ENCODE measurements at regions not wholly inside any gene's neighbourhood (a gene's known extent, or its start where the extent isn't known, plus 50 kb on each side); places are given as distances from the start of the nearest gene placed in this dataset.
"Not testable (repeated sequence)": the region's sequence is repeated elsewhere in the genome, so short reads cannot be mapped to it uniquely, and the experiment has no call there.

- H3K9me3 ChIP-seq (ENCODE audit: control insufficient read depth in 1 of 2, low read length in 2 of 2); H3K9ac ChIP-seq (ENCODE audit: low read depth in 1 of 2, low read length in 2 of 2); H3K36me3 ChIP-seq (ENCODE audit: control insufficient read depth in 1 of 2, insufficient read depth in 2 of 2, low read length in 2 of 2); H3K27ac ChIP-seq (ENCODE audit: low read depth, low read length); H3K27me3 ChIP-seq (ENCODE audit: control insufficient read depth in 1 of 2, insufficient read depth in 2 of 2, low read length in 2 of 2); H3K4me1 ChIP-seq (ENCODE audit: control insufficient read depth in 1 of 2, insufficient read depth in 2 of 2, low read length in 2 of 2): not testable (repeated sequence)
- peak overlapping the region; percentile 15 to 43 for H3K4me3 ChIP-seq (ENCODE audit: low read depth in 1 of 2, low read length in 2 of 2)
Measured at GRCh38 chr15:22665059-22665702, 121.3 kb upstream of the NIPA1 start.

GRCh38 chr15:22665711-22666110 is 120.7 kb upstream of the NIPA1 start:
- H3K27ac ChIP-seq (ENCODE audit: low read depth, low read length); H3K27me3 ChIP-seq (ENCODE audit: control insufficient read depth in 1 of 2, insufficient read depth in 2 of 2, low read length in 2 of 2); H3K36me3 ChIP-seq (ENCODE audit: control insufficient read depth in 1 of 2, insufficient read depth in 2 of 2, low read length in 2 of 2); H3K4me3 ChIP-seq (ENCODE audit: low read depth in 1 of 2, low read length in 2 of 2); H3K9me3 ChIP-seq (ENCODE audit: control insufficient read depth in 1 of 2, low read length in 2 of 2); H3K4me1 ChIP-seq (ENCODE audit: control insufficient read depth in 1 of 2, insufficient read depth in 2 of 2, low read length in 2 of 2); H3K9ac ChIP-seq (ENCODE audit: low read depth in 1 of 2, low read length in 2 of 2): not testable (repeated sequence)

GRCh38 chr15:22684786-22685185 is 101.7 kb upstream of the NIPA1 start:
- not testable (repeated sequence) for H3K27me3 ChIP-seq (ENCODE audit: control insufficient read depth in 1 of 2, insufficient read depth in 2 of 2, low read length in 2 of 2); H3K4me3 ChIP-seq (ENCODE audit: low read depth in 1 of 2, low read length in 2 of 2); H3K36me3 ChIP-seq (ENCODE audit: control insufficient read depth in 1 of 2, insufficient read depth in 2 of 2, low read length in 2 of 2); H3K9ac ChIP-seq (ENCODE audit: low read depth in 1 of 2, low read length in 2 of 2); H3K4me1 ChIP-seq (ENCODE audit: control insufficient read depth in 1 of 2, insufficient read depth in 2 of 2, low read length in 2 of 2); H3K27ac ChIP-seq (ENCODE audit: low read depth, low read length); H3K9me3 ChIP-seq (ENCODE audit: control insufficient read depth in 1 of 2, low read length in 2 of 2)

- H3K27ac ChIP-seq (ENCODE audit: low read depth, low read length); H3K36me3 ChIP-seq (ENCODE audit: control insufficient read depth in 1 of 2, insufficient read depth in 2 of 2, low read length in 2 of 2); H3K9ac ChIP-seq (ENCODE audit: low read depth in 1 of 2, low read length in 2 of 2); H3K27me3 ChIP-seq (ENCODE audit: control insufficient read depth in 1 of 2, insufficient read depth in 2 of 2, low read length in 2 of 2); H3K4me1 ChIP-seq (ENCODE audit: control insufficient read depth in 1 of 2, insufficient read depth in 2 of 2, low read length in 2 of 2); H3K4me3 ChIP-seq (ENCODE audit: low read depth in 1 of 2, low read length in 2 of 2); H3K9me3 ChIP-seq (ENCODE audit: control insufficient read depth in 1 of 2, low read length in 2 of 2): not testable (repeated sequence)
Measured at GRCh38 chr15:22699881-22700280, 86.6 kb upstream of the NIPA1 start.

GRCh38 chr15:22710831-22711341 is 75.6 kb upstream of the NIPA1 start:
- H3K36me3 ChIP-seq (ENCODE audit: control insufficient read depth in 1 of 2, insufficient read depth in 2 of 2, low read length in 2 of 2); H3K4me1 ChIP-seq (ENCODE audit: control insufficient read depth in 1 of 2, insufficient read depth in 2 of 2, low read length in 2 of 2); H3K9ac ChIP-seq (ENCODE audit: low read depth in 1 of 2, low read length in 2 of 2); H3K27me3 ChIP-seq (ENCODE audit: control insufficient read depth in 1 of 2, insufficient read depth in 2 of 2, low read length in 2 of 2); H3K27ac ChIP-seq (ENCODE audit: low read depth, low read length); H3K4me3 ChIP-seq (ENCODE audit: low read depth in 1 of 2, low read length in 2 of 2); H3K9me3 ChIP-seq (ENCODE audit: control insufficient read depth in 1 of 2, low read length in 2 of 2): not testable (repeated sequence)

- H3K27ac ChIP-seq (ENCODE audit: low read depth, low read length); H3K27me3 ChIP-seq (ENCODE audit: control insufficient read depth in 1 of 2, insufficient read depth in 2 of 2, low read length in 2 of 2); H3K4me1 ChIP-seq (ENCODE audit: control insufficient read depth in 1 of 2, insufficient read depth in 2 of 2, low read length in 2 of 2); H3K36me3 ChIP-seq (ENCODE audit: control insufficient read depth in 1 of 2, insufficient read depth in 2 of 2, low read length in 2 of 2); H3K4me3 ChIP-seq (ENCODE audit: low read depth in 1 of 2, low read length in 2 of 2); H3K9me3 ChIP-seq (ENCODE audit: control insufficient read depth in 1 of 2, low read length in 2 of 2); H3K9ac ChIP-seq (ENCODE audit: low read depth in 1 of 2, low read length in 2 of 2): not testable (repeated sequence)
Measured at GRCh38 chr15:22713933-22714332, 72.5 kb upstream of the NIPA1 start.

GRCh38 chr15:22714358-22715132 is 71.9 kb upstream of the NIPA1 start:
- H3K27me3 ChIP-seq (ENCODE audit: control insufficient read depth in 1 of 2, insufficient read depth in 2 of 2, low read length in 2 of 2); H3K9ac ChIP-seq (ENCODE audit: low read depth in 1 of 2, low read length in 2 of 2); H3K9me3 ChIP-seq (ENCODE audit: control insufficient read depth in 1 of 2, low read length in 2 of 2); H3K4me1 ChIP-seq (ENCODE audit: control insufficient read depth in 1 of 2, insufficient read depth in 2 of 2, low read length in 2 of 2); H3K36me3 ChIP-seq (ENCODE audit: control insufficient read depth in 1 of 2, insufficient read depth in 2 of 2, low read length in 2 of 2); H3K27ac ChIP-seq (ENCODE audit: low read depth, low read length); H3K4me3 ChIP-seq (ENCODE audit: low read depth in 1 of 2, low read length in 2 of 2): not testable (repeated sequence)

GRCh38 chr15:22715133-22715845 is 71.2 kb upstream of the NIPA1 start:
- not testable (repeated sequence) for H3K4me1 ChIP-seq (ENCODE audit: control insufficient read depth in 1 of 2, insufficient read depth in 2 of 2, low read length in 2 of 2); H3K4me3 ChIP-seq (ENCODE audit: low read depth in 1 of 2, low read length in 2 of 2); H3K36me3 ChIP-seq (ENCODE audit: control insufficient read depth in 1 of 2, insufficient read depth in 2 of 2, low read length in 2 of 2); H3K9me3 ChIP-seq (ENCODE audit: control insufficient read depth in 1 of 2, low read length in 2 of 2); H3K27me3 ChIP-seq (ENCODE audit: control insufficient read depth in 1 of 2, insufficient read depth in 2 of 2, low read length in 2 of 2); H3K9ac ChIP-seq (ENCODE audit: low read depth in 1 of 2, low read length in 2 of 2); H3K27ac ChIP-seq (ENCODE audit: low read depth, low read length)

GRCh38 chr15:22719980-22720379 is 66.5 kb upstream of the NIPA1 start:
- H3K4me3 ChIP-seq (ENCODE audit: low read depth in 1 of 2, low read length in 2 of 2); H3K9ac ChIP-seq (ENCODE audit: low read depth in 1 of 2, low read length in 2 of 2); H3K27me3 ChIP-seq (ENCODE audit: control insufficient read depth in 1 of 2, insufficient read depth in 2 of 2, low read length in 2 of 2); H3K4me1 ChIP-seq (ENCODE audit: control insufficient read depth in 1 of 2, insufficient read depth in 2 of 2, low read length in 2 of 2); H3K27ac ChIP-seq (ENCODE audit: low read depth, low read length); H3K36me3 ChIP-seq (ENCODE audit: control insufficient read depth in 1 of 2, insufficient read depth in 2 of 2, low read length in 2 of 2); H3K9me3 ChIP-seq (ENCODE audit: control insufficient read depth in 1 of 2, low read length in 2 of 2): not testable (repeated sequence)

GRCh38 chr15:22726104-22726503 is 60.3 kb upstream of the NIPA1 start:
- not testable (repeated sequence) for H3K36me3 ChIP-seq (ENCODE audit: control insufficient read depth in 1 of 2, insufficient read depth in 2 of 2, low read length in 2 of 2); H3K27me3 ChIP-seq (ENCODE audit: control insufficient read depth in 1 of 2, insufficient read depth in 2 of 2, low read length in 2 of 2); H3K27ac ChIP-seq (ENCODE audit: low read depth, low read length); H3K9me3 ChIP-seq (ENCODE audit: control insufficient read depth in 1 of 2, low read length in 2 of 2); H3K4me3 ChIP-seq (ENCODE audit: low read depth in 1 of 2, low read length in 2 of 2); H3K9ac ChIP-seq (ENCODE audit: low read depth in 1 of 2, low read length in 2 of 2); H3K4me1 ChIP-seq (ENCODE audit: control insufficient read depth in 1 of 2, insufficient read depth in 2 of 2, low read length in 2 of 2)

Measured in duodenal mucosa (tissue), 2 donors.